Pulmonary artery endothelial cell (primary cell): ENCODE measurements at regions not wholly inside any gene's neighbourhood (a gene's known extent, or its start where the extent isn't known, plus 50 kb on each side); places are given as distances from the start of the nearest gene placed in this dataset.
"Not testable (repeated sequence)": the region's sequence is repeated elsewhere in the genome, so short reads cannot be mapped to it uniquely, and the experiment has no call there.

Experiments
- DNase-seq: peaks from one replicate; pipeline ENCODE4 v3.0.0-alpha.2; 2011; ENCODE audit warnings: low read depth, low spot score

GRCh38 chr6:66082914-66083313 is 375.9 kb upstream of the EYS start:
- no peak for DNase-seq

GRCh38 chr6:66068907-66069306 is 361.9 kb upstream of the EYS start:
- no peak for DNase-seq

- DNase-seq = no peak
Observed at GRCh38 chr6:66068033-66068432, 361.0 kb upstream of the EYS start.

GRCh38 chr6:66065313-66065712 is 358.3 kb upstream of the EYS start:
- DNase-seq = no peak

- DNase-seq = no peak
Observed at GRCh38 chr6:66057034-66057433, 350.0 kb upstream of the EYS start.

- DNase-seq = no peak
Observed at GRCh38 chr6:66054967-66055366, 347.9 kb upstream of the EYS start.

- no peak for DNase-seq
Observed at GRCh38 chr6:66051812-66052211, 344.8 kb upstream of the EYS start.

GRCh38 chr6:66048684-66049474 is 341.9 kb upstream of the EYS start:
- no peak for DNase-seq

GRCh38 chr6:66032626-66033025 is 325.6 kb upstream of the EYS start:
- no peak for DNase-seq

GRCh38 chr6:66029391-66029790 is 322.4 kb upstream of the EYS start:
- DNase-seq = no peak

- DNase-seq = no peak
Observed at GRCh38 chr6:65999288-65999791, 292.3 kb upstream of the EYS start.

GRCh38 chr6:65998544-65998943 is 291.5 kb upstream of the EYS start:
- no peak for DNase-seq

GRCh38 chr6:65997539-65997938 is 290.5 kb upstream of the EYS start:
- no peak for DNase-seq

GRCh38 chr6:65996096-65996495 is 289.1 kb upstream of the EYS start:
- DNase-seq = no peak

- no peak for DNase-seq
Observed at GRCh38 chr6:65989676-65990075, 282.6 kb upstream of the EYS start.

GRCh38 chr6:65988006-65988405 is 281.0 kb upstream of the EYS start:
- DNase-seq = no peak

- no peak for DNase-seq
Observed at GRCh38 chr6:65984089-65984488, 277.1 kb upstream of the EYS start.

GRCh38 chr6:65979120-65979519 is 272.1 kb upstream of the EYS start:
- DNase-seq = no peak

GRCh38 chr6:65971252-65971651 is 264.2 kb upstream of the EYS start:
- not testable (repeated sequence) for DNase-seq

- DNase-seq = no peak
Observed at GRCh38 chr6:65964261-65964660, 257.2 kb upstream of the EYS start.

- DNase-seq = no peak
Observed at GRCh38 chr6:65955034-65955433, 248.0 kb upstream of the EYS start.

GRCh38 chr6:65948062-65948461 is 241.0 kb upstream of the EYS start:
- DNase-seq = no peak

GRCh38 chr6:65943548-65943947 is 236.5 kb upstream of the EYS start:
- DNase-seq = no peak

GRCh38 chr6:65943051-65943450 is 236.0 kb upstream of the EYS start:
- DNase-seq = no peak
